GM19455 (cell line): ENCODE measurements at regions not wholly inside any gene's neighbourhood (a gene's known extent, or its start where the extent isn't known, plus 50 kb on each side); places are given as distances from the start of the nearest gene placed in this dataset.

Experiments
- ATAC-seq: cut with Tn5 transposase; IDR thresholded peaks from one replicate; pipeline ENCODE4 v1.9.1; 2021; ENCODE audit not compliant: unreplicated experiment

GRCh38 chr5:35478856-35479682 lies 138.6 kb upstream of the SPEF2 start:
- ATAC-seq = no peak

GRCh38 chr5:35477911-35478310 lies 139.8 kb upstream of the SPEF2 start:
- no peak for ATAC-seq

GRCh38 chr5:35477321-35477720 lies 140.3 kb upstream of the SPEF2 start:
- no peak for ATAC-seq

GRCh38 chr5:35476797-35477196 lies 140.9 kb upstream of the SPEF2 start:
- ATAC-seq = no peak

- ATAC-seq = no peak
These were observed 141.6 kb upstream of the SPEF2 start for GRCh38 chr5:35476036-35476435.

GRCh38 chr5:35473589-35473988 lies 144.1 kb upstream of the SPEF2 start:
- ATAC-seq = no peak

GRCh38 chr5:35470866-35471265 lies 146.8 kb upstream of the SPEF2 start:
- no peak for ATAC-seq

- no peak for ATAC-seq
These were observed 148.9 kb upstream of the SPEF2 start for GRCh38 chr5:35468811-35469210.

GRCh38 chr5:35466746-35467145 lies 150.9 kb upstream of the SPEF2 start:
- ATAC-seq = no peak

- ATAC-seq = no peak
These were observed 152.9 kb upstream of the SPEF2 start for GRCh38 chr5:35464757-35465156.

GRCh38 chr5:35461530-35461929 lies 156.1 kb upstream of the SPEF2 start:
- ATAC-seq = no peak

GRCh38 chr5:35458824-35459207 lies 158.8 kb upstream of the SPEF2 start:
- no peak for ATAC-seq

GRCh38 chr5:35457912-35458823 lies 159.5 kb upstream of the SPEF2 start:
- no peak for ATAC-seq

- no peak for ATAC-seq
These were observed 161.2 kb upstream of the SPEF2 start for GRCh38 chr5:35456506-35456905.

GRCh38 chr5:35454011-35454525 lies 163.6 kb upstream of the SPEF2 start:
- ATAC-seq = no peak

- no peak for ATAC-seq
These were observed 173.7 kb upstream of the SPEF2 start for GRCh38 chr5:35443803-35444595.

GRCh38 chr5:35442885-35443639 lies 174.6 kb upstream of the SPEF2 start:
- no peak for ATAC-seq

- no peak for ATAC-seq
These were observed 177.3 kb upstream of the SPEF2 start for GRCh38 chr5:35440409-35440808.

- ATAC-seq = no peak
These were observed 178.9 kb upstream of the SPEF2 start for GRCh38 chr5:35438786-35439185.

- ATAC-seq = no peak
These were observed 179.4 kb upstream of the SPEF2 start for GRCh38 chr5:35438288-35438687.
